AG04449 (cell line): ENCODE measurements at regions not wholly inside any gene's neighbourhood (a gene's known extent, or its start where the extent isn't known, plus 50 kb on each side); places are given as distances from the start of the nearest gene placed in this dataset.

Experiments
- CTCF ChIA-PET: fragments of 350-600 bp; formaldehyde crosslinking; extraction: SDS; loops from one replicate; lab custom pipeline; 2021; ENCODE audit warnings: antibody characterized with exemption; lab: Yijun Ruan, JAX
- POLR2A ChIA-PET: fragments of 400-600, 350-600 bp; formaldehyde crosslinking; extraction: SDS; loops from one replicate; lab custom pipeline; 2020; ENCODE audit warnings: antibody characterized with exemption, inconsistent platforms; lab: Yijun Ruan, JAX
- DNase-seq: peaks from one replicate; pipeline ENCODE4 v3.0.0-alpha.2; 2010; ENCODE audit warnings: low read depth, low spot score
- H3K4me3 ChIP-seq: 2 replicates; pipeline ENCODE4 v1.5.1; 2011; ENCODE audit warnings: low read depth, mild to moderate bottlenecking, control low read depth, low read length
- TF ChIP-seq, protein P1 (sequence below): IDR thresholded peaks from one replicate; pipeline ENCODE4 v1.5.1; 2011; ENCODE audit warnings: mild to moderate bottlenecking, moderate library complexity, low read length, control low read depth, inconsistent platforms; ENCODE audit not compliant: insufficient read depth; ENCODE audit errors: missing control alignments

DNA sequence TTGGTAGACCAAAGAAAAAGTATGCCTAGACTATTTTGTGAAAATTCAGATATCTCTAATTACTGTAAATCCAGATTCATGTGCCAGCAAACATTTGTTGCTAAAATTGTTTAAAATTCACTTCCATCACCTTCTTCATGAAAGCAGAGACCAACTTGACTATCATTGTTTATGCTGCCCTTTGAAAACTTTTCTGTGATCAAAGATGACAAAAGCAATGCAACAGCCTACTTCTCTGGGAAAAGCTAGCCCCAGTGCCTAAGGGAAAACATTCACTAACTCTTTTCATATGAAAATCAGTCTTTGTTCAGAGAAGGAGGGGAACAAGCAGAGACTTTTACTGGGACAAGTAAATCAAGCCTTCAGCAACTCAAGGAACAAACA is 178.0 kb upstream of the P2RY1 start:
- TF ChIP-seq, protein P1, sequence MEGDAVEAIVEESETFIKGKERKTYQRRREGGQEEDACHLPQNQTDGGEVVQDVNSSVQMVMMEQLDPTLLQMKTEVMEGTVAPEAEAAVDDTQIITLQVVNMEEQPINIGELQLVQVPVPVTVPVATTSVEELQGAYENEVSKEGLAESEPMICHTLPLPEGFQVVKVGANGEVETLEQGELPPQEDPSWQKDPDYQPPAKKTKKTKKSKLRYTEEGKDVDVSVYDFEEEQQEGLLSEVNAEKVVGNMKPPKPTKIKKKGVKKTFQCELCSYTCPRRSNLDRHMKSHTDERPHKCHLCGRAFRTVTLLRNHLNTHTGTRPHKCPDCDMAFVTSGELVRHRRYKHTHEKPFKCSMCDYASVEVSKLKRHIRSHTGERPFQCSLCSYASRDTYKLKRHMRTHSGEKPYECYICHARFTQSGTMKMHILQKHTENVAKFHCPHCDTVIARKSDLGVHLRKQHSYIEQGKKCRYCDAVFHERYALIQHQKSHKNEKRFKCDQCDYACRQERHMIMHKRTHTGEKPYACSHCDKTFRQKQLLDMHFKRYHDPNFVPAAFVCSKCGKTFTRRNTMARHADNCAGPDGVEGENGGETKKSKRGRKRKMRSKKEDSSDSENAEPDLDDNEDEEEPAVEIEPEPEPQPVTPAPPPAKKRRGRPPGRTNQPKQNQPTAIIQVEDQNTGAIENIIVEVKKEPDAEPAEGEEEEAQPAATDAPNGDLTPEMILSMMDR = no peak
- H3K4me3 ChIP-seq = no peak overlapping the region
- DNase-seq = no peak
- ChIA-PET CTCF (no interaction called here), POLR2A (no interaction called here)

DNA sequence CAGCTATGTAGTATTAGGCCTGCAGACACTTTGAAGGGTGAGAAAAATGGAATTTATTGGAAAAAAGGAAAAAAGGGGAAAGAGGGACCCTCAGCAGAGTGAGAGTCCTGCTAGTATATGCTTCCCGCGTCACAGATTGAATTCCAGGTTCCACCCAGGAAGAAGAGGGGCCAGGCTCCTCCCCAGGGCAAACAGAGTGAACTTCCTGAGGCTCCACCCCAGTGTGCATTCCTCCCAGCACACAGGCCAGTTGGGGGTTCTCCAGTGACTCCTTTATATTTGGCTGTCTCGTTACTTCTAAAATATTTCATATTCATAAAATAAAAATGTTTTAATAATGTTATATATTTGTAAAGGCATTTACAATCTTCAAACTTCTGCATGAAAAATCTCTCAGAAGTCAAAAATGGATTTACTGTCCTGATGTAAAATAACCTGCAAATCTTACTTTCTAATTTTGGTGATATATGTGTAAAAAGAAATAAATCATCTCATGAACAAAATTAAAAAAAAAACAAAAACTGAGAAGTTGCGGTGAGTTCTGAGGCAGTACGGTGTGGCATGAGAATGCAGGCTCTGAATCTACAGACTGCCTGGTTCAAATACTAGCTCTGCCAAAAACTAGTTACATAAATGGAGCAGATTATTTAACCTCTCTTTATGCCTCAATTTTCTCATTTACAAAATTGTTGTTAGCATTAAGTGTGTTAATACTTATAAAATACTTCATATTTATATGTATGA is 175.8 kb upstream of the P2RY1 start:
- no peak overlapping the region for H3K4me3 ChIP-seq
- CTCF ChIA-PET = no interaction called here
- TF ChIP-seq, protein P1 = no peak
- no peak for DNase-seq
- POLR2A ChIA-PET = no interaction called here

DNA sequence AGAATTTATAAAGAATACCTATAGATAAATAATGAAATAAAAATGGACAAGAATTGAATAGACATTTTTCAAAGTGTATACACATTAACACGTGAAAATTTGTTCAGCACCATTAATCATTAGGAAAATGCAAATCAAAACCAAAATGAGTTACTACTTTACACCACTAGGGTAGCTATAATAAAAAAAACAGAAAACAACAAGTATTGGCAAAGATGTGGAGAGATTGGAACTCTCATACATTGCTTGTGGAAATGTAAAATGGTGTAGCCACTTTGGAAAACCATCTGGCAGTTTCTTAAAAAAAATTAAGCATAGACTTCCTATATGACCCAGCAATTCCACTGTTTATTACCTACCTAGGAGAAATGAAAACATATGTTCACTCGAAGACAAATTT is 172.8 kb upstream of the P2RY1 start:
- no peak for DNase-seq
- POLR2A ChIA-PET = no interaction called here
- no peak overlapping the region for H3K4me3 ChIP-seq
- TF ChIP-seq, protein P1 = no peak
- CTCF ChIA-PET = no interaction called here

DNA sequence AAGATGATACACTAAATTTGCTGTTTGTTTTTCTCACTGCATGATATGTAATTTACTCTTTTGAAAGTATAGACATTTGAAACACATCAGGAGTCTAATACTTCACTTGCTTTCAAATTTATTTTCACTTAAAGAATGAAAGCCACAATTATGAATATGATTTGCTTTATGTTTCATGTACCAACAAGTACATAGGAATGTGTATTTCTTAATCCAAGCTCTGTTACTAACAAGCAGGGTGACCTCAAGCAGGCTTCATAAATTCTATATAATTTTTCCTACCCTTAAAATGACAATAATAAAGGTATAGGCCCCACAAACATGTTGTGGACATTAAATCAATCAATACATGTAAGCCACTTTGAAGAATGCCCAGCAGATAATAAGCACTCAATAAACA is 170.2 kb upstream of the P2RY1 start:
- no peak for DNase-seq
- ChIA-PET POLR2A (no interaction called here), CTCF (no interaction called here)
- TF ChIP-seq, protein P1 = no peak
- no peak overlapping the region for H3K4me3 ChIP-seq

GRCh38 chr3:152667267-152667666 is 167.7 kb upstream of the P2RY1 start:
- ChIA-PET CTCF (no interaction called here), POLR2A (no interaction called here)
- DNase-seq = no peak
- TF ChIP-seq, protein P1 = no peak
- no peak overlapping the region for H3K4me3 ChIP-seq

GRCh38 chr3:152669560-152669959 is 165.4 kb upstream of the P2RY1 start:
- TF ChIP-seq, protein P1 = no peak
- H3K4me3 ChIP-seq = no peak overlapping the region
- ChIA-PET POLR2A (no interaction called here), CTCF (no interaction called here)
- no peak for DNase-seq
